Ishikawa (cell line): ENCODE measurements at regions not wholly inside any gene's neighbourhood (a gene's known extent, or its start where the extent isn't known, plus 50 kb on each side); places are given as distances from the start of the nearest gene placed in this dataset.

Experiments used
- CEBPB ChIP-seq: IDR thresholded peaks from 2 replicates; pipeline ENCODE4 v1.6.1; 2012
- CREB1 ChIP-seq: IDR thresholded peaks from 2 replicates; pipeline ENCODE4 v1.6.1; 2012; ENCODE audit warnings: low read depth
- EGR1 ChIP-seq: IDR thresholded peaks from 2 replicates; pipeline ENCODE4 v1.6.1; 2012
- EP300 ChIP-seq: IDR thresholded peaks from 2 replicates; pipeline ENCODE4 v1.6.1; 2012; ENCODE audit warnings: borderline replicate concordance
- FOXM1 ChIP-seq: IDR thresholded peaks from 2 replicates; pipeline ENCODE4 v1.6.1; 2012; ENCODE audit warnings: low read depth, borderline replicate concordance
- MAX ChIP-seq: IDR thresholded peaks from 2 replicates; pipeline ENCODE4 v1.6.1; 2012
- NFIC ChIP-seq: IDR thresholded peaks from 2 replicates; pipeline ENCODE4 v1.6.1; 2012
- RAD21 ChIP-seq: IDR thresholded peaks from 2 replicates; pipeline ENCODE4 v1.6.1; 2012; ENCODE audit warnings: low read depth
- REST ChIP-seq: IDR thresholded peaks from 2 replicates; pipeline ENCODE4 v1.6.1; 2012; ENCODE audit warnings: low read depth, mild to moderate bottlenecking
- TAF1 ChIP-seq: IDR thresholded peaks from 2 replicates; pipeline ENCODE4 v1.6.1; 2012; ENCODE audit warnings: low read depth, mild to moderate bottlenecking
- TCF12 ChIP-seq: IDR thresholded peaks from 2 replicates; pipeline ENCODE4 v1.6.1; 2012; ENCODE audit warnings: low read depth
- TEAD4 ChIP-seq: IDR thresholded peaks from 2 replicates; pipeline ENCODE4 v1.6.1; 2012
- YY1 ChIP-seq: IDR thresholded peaks from 2 replicates; pipeline ENCODE4 v1.6.1; 2012; ENCODE audit warnings: low read depth
- TF ChIP-seq, protein P1 (sequence below): IDR thresholded peaks from 2 replicates; pipeline ENCODE4 v1.6.1; 2012

GRCh38 chr10:52409928-52410327 is 95.8 kb downstream of the DKK1 start:
- no peak for TF ChIP-seq REST
- no peak for TF ChIP-seq NFIC
- TF ChIP-seq, protein P1, sequence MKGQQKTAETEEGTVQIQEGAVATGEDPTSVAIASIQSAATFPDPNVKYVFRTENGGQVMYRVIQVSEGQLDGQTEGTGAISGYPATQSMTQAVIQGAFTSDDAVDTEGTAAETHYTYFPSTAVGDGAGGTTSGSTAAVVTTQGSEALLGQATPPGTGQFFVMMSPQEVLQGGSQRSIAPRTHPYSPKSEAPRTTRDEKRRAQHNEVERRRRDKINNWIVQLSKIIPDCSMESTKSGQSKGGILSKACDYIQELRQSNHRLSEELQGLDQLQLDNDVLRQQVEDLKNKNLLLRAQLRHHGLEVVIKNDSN: no peak
- no peak for TF ChIP-seq TAF1
- no peak for TF ChIP-seq TCF12
- no peak for TF ChIP-seq TEAD4
- no peak for TF ChIP-seq RAD21
- no peak for TF ChIP-seq EP300
- TF ChIP-seq MAX: no peak
- TF ChIP-seq YY1: no peak
- no peak for TF ChIP-seq CREB1
- no peak for TF ChIP-seq EGR1
- no peak for TF ChIP-seq CEBPB
- TF ChIP-seq FOXM1: no peak
